Fibroblast of skin of right quadriceps (primary cell): ENCODE measurements at regions not wholly inside any gene's neighbourhood (a gene's known extent, or its start where the extent isn't known, plus 50 kb on each side); places are given as distances from the start of the nearest gene placed in this dataset.
A peak's percentile ranks its signal among the peaks of the same experiment; 100 is the strongest.

Experiments
- DNase-seq: peaks from one replicate; pipeline ENCODE4 v3.0.0-alpha.2; 2013

DNA sequence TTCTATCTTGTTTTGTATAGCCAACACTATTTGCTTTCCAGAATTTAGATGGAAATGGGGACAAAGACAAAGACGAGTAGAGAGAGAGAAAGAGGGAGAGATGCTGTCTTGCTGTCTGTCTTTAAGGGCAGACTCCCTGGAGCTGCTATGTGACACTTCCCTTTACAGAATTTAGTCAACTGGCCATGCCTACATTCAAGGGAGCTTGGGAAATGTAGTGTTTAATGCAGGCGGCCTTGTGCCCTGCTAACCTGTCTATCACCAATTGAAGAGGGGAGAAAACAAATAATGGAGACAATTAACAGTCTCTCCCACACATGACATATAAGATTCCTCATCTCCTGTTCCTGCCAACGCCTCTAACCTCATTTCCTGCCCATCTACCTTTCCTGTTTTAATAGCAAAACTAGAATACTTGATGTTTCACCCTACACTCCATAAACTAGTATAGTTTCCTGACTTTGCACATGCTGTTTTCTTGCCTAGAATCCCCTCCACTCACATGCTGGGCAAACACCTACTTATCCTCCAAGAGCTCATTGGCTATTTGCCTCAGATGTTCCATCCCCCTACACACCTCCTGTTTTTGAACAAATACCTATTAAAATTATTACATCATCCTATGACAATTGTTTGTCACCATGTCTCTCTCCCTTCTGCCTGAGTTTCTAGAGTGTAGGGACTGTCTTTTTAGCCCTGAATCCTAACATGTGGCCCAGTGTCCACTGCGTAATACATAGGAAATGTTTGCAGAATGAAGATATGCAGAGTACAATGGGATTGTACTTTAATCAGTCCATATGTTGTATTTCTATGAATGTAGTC is 117.2 kb downstream of the SLC25A24 start:
- no peak for DNase-seq

DNA sequence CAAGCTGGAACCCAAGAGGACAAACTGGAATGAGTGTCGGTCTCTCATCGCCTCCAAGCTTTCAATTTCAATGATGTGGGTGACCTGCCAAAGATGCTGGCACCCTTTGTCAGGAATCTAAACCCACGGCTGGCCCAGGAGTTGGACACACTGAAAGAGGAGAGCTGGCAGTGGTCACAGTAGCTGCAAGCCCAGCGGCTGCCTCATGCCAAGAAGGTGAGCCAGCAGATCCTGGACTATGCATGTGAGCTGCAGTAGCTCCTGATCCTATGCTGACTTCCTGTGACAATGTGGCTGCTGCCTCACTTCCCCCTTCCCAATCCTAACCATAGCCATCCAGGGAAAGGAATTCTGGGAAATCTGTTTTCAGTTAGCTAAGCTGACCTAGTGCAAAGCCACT is 117.0 kb upstream of the VAV3 start:
- no peak for DNase-seq

DNA sequence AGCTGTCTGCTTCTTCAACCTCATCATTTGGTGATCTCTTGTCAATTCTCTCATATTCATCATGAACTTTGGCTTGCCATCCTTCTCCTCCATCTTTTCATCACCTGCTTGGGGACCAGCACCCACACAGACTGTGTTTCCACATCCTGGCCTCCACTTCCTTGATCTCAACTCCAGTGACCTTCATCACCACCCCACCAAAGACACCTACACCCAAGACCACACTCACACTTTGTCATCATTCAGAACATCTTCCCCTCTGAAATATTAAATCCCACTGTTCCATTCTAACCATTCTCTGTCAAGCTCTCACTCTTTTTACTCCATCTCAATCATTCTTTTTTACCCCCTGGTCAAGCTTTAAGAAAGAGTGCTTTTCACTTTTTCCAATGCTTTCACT is 115.5 kb upstream of the VAV3 start:
- DNase-seq: no peak

DNA sequence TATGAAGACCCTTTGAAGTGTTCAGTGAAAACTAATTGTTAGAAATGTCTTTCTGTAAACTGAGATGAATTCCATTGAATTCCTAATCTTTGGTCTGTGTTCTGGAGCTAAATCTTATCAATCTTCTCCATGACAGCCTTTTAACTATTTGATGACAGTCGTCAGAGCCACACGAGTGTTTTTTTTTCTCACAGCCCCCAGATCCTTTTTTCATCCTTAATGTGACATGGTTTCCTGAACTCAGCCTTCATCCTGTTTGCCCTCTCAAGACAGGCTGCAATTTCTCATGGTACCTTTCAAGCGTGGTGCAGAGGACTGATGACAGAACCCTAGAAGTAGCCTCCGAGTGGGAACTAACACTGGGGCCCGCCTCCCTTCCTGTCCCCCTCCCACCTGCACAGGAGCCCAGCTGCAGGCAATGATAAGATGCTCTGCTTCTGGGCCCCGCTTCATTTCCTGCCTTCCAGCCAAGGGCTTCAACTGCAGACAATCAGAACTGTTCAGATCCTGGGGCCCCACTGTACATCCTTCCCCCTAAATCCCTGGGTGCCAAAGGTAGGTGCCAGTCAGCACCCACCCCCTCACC is 114.6 kb upstream of the VAV3 start:
- no peak for DNase-seq

- no peak for DNase-seq
Observed at GRCh38 chr1:108077991-108078390, 113.0 kb upstream of the VAV3 start.

- DNase-seq: no peak
Observed at GRCh38 chr1:108075055-108075454, 110.1 kb upstream of the VAV3 start.

DNA sequence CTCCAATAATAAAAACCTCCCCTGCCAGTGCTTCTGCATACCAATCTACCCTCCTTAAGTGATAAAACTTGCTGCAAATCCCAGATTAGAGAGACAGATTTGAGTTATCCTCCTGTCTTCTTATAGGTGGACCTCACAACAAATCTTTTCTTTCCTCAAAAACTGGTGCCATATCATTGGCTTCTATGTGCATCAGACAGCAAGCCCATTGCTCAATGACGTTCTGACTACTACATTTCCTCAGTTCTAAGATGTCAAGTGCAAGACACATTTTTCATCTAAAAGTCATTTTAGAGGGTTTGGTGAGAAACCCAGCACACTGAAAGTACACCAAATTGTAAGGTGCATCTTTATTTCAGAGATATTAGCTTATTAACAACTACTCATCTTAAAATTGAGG is 107.8 kb upstream of the VAV3 start:
- no peak for DNase-seq

DNA sequence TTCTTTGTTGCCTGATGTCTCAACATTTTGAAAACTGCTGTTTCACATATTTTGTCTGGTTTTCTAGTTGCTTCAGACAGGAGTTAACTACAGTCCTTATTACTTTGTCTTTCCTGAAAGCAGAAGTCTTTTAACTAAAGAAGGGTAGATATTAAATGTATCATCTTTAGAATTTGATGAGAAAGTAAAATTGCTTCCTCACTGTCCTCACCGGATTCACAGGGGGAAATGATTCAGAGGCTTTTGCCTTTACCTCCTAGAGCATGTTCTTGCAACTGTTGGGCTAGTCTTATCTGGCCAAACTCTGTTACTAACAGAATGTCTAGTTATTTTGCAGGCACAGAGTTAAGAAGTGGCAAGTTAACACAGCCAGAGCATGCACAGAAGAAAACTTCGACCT is 107.2 kb upstream of the VAV3 start:
- no peak for DNase-seq

DNA sequence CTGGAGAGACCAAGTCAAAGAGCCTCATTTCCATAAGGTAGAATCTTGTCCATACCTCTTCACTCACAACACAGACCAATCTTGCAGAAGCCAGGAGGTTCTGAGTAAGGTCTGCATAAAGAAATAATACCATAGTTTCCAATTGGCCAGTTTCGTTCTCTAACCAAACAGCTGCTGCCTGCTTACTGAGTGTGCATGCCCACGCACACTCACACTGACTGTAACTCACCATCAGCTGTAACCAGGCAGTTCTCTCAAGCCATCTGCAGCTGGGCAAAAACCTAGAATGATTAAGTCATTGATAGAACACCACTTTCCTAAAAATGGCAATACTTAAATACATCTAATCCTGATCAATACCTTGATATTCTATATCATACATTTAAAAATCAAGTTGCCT is 106.6 kb upstream of the VAV3 start:
- DNase-seq: no peak

DNA sequence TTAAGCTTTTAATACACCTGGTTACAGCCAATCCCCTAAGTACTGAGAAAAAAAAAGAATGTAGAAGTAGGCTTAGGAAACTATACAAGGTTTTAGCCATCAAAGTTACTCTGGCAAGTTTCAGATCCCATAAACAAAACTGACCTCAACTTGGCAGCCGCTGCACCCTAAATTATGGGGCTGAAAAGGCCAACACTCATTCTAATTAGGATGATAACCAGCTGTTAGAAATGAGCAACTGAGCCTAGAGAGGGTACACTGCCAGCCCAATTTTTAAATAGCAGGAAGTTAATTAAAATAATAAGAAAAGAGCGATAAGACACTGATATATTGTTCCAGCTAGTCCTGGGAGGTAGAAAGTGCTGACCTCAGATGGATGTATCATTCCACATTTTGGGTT is 105.7 kb upstream of the VAV3 start:
- DNase-seq: no peak

DNA sequence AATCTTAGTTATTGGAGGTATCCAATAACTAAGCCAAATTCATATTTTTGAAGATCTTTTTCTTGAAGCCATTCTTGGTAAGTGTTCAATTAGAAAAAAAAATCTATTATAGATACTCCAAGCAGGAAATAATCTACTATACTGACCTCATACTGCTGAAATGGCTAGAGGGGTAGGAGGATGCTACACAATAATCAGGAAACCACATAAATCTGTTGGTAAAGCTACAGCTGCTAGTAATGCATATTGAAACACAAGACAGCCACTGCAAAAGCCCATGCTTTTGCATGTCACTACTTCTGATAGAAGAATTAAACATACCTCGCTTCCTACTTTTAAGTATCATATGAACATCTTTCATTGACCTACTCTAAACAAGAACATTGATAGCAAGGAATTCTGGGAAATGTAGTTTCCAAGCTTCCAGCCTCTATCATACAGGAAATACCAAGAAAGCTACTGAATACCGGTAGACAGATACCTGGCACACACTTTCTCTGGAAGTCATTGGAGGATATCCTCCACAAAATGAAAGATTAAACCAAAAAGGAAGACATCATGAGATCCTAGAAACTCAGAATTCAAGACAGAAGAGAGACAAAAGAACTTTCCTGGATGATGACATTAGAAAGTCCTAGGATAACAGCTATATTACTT is 103.0 kb upstream of the VAV3 start:
- DNase-seq: no peak

- no peak for DNase-seq
Observed at GRCh38 chr1:108066808-108067207, 101.8 kb upstream of the VAV3 start.

DNA sequence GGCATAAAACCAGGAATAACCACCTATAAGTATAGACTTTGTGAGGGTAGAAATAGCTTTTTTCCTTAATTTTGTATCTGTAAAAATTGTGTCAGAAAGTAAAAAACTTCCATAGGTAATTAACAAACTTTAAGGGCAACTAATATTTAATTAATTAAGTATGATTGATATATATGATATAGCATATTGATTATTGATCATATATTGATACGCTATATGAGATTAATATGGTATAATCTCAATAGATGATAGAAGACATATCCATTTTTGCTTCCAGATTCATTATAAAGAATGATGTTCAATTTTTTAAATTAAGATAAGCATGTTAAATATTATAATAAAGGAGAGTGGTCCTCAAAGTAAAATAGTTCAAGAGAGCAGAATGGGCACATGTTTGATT is 99.3 kb upstream of the VAV3 start:
- DNase-seq: no peak

GRCh38 chr1:108063703-108064102 is 98.7 kb upstream of the VAV3 start:
- DNase-seq: no peak

- DNase-seq: no peak
Observed at GRCh38 chr1:108059945-108060344, 95.0 kb upstream of the VAV3 start.

DNA sequence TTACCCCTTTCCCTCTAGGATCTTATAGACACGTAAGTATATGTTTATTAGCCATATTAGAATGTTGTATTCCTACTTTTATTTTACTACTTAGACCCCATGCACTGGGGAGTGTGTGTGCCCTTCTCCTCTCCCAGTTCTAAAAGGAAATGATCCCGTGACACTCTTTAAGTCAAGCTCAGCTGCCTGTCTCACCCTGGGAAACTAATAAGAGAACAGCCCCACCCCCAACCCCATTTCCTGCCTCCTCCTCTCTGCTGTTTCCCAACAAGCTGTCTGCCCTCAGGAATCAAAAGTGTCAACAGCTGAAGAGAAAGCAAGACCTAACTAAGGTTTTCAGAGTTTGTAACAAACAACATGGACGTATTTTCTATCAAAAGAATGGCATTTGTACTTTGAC is 92.6 kb upstream of the VAV3 start:
- DNase-seq: peak; percentile 19

DNA sequence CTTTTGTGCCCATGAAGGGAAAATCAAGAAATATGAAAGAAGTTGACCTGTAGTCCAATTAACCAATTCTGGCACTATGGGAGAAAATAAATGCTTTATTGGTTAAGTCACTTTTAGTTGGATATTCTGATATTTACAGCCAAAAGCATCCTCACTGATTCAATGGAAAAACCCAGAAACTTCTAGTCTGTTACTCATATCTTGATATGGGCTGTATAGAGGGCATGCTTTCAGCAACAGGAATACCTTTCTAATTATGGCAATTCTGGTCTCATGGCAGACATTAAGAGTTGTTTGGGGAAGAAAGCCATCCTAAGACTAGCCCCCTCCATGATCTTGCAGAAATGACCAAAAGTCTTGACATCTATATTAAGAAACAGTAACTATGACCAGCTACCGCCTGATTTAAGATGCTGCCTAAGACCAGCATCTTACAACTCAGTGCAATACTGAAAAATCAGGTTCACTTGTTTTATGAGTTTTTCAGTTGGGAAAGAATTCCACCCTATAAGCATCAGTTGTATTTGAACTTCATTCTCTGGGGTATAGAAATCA is 91.5 kb upstream of the VAV3 start:
- no peak for DNase-seq

GRCh38 chr1:108055387-108055786 is 90.4 kb upstream of the VAV3 start:
- no peak for DNase-seq

DNA sequence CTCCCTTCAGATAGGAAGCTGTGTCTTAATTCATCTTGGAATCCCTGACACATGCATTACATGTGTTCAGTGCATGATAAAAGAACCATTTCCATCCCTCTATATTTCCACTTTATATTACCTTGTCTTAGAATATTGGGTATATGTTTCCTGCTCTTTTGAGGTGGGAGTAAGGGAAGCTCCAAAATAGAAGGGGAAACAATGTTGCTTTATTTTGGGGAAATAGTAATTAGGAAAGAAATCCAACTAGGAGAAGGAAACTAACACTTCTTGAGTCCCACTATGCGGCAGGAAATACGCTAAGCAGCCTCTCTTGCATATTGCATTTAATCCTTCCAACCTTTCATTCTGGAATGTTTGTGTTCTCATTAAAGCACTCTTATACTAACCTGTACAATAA is 89.4 kb upstream of the VAV3 start:
- no peak for DNase-seq

DNA sequence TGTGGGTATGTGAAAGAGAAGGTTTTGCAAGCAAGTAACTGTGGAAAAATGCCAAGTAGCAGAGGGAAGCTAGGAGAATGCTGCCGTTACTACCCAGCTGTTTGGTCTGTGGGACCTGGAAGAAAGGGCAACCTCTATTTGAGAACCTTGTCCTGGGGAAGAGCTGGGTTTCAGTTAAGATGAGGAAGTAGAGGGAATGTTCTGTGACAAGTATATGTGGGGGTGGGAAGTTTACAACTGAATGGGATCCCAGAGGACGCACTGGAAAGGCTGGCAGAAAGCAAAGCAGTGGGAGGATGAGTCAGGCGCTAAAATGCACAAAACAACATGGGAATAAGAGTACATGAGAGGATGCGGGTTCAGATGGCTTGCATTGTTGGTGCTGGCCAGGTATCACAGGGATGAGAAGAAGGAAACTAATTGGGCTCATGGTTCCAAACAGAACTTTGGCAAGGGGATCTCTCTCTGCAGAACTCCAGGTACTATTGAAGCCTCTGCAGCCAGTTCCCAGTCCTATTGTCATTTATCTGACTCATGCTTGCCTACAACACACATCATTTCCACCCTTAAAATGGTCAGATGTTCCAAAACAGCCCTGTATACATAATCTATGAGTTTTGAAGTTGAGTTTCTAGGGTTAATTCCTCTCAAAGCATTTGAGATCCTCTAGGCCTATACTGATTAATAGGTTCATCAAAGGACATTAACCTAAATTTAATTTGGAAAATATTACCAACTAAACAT is 88.5 kb upstream of the VAV3 start:
- DNase-seq: peak; percentile 19

GRCh38 chr1:108051631-108052377 is 86.8 kb upstream of the VAV3 start:
- DNase-seq: no peak

- no peak for DNase-seq
Observed at GRCh38 chr1:108050911-108051629, 86.1 kb upstream of the VAV3 start.
